GM19035 (cell line): ENCODE measurements at regions not wholly inside any gene's neighbourhood (a gene's known extent, or its start where the extent isn't known, plus 50 kb on each side); places are given as distances from the start of the nearest gene placed in this dataset.

Experiments
- ATAC-seq: cut with Tn5 transposase; IDR thresholded peaks from one replicate; pipeline ENCODE4 v1.9.1; 2021; ENCODE audit not compliant: unreplicated experiment

GRCh38 chr6:21508753-21509152 lies 84.8 kb upstream of the SOX4 start:
- ATAC-seq, result no peak

GRCh38 chr6:21511891-21512550 lies 81.5 kb upstream of the SOX4 start:
- ATAC-seq, result no peak

GRCh38 chr6:21514288-21514687 lies 79.3 kb upstream of the SOX4 start:
- no peak for ATAC-seq

GRCh38 chr6:21518317-21518716 lies 75.2 kb upstream of the SOX4 start:
- ATAC-seq, result no peak

- no peak for ATAC-seq
Observed at GRCh38 chr6:21519642-21520041, 73.9 kb upstream of the SOX4 start.

- no peak for ATAC-seq
Observed at GRCh38 chr6:21521276-21521675, 72.3 kb upstream of the SOX4 start.

GRCh38 chr6:21522143-21522747 lies 71.3 kb upstream of the SOX4 start:
- no peak for ATAC-seq

GRCh38 chr6:21522797-21523456 lies 70.6 kb upstream of the SOX4 start:
- no peak for ATAC-seq

- ATAC-seq, result no peak
Observed at GRCh38 chr6:21523652-21524051, 69.9 kb upstream of the SOX4 start.

GRCh38 chr6:21524201-21524600 lies 69.3 kb upstream of the SOX4 start:
- ATAC-seq, result no peak

- ATAC-seq, result no peak
Observed at GRCh38 chr6:21526974-21527373, 66.6 kb upstream of the SOX4 start.

GRCh38 chr6:21527731-21528130 lies 65.8 kb upstream of the SOX4 start:
- no peak for ATAC-seq

GRCh38 chr6:21529431-21529830 lies 64.1 kb upstream of the SOX4 start:
- ATAC-seq, result no peak

- no peak for ATAC-seq
Observed at GRCh38 chr6:21531393-21531792, 62.2 kb upstream of the SOX4 start.

- ATAC-seq, result no peak
Observed at GRCh38 chr6:21533678-21534077, 59.9 kb upstream of the SOX4 start.

GRCh38 chr6:21536280-21536766 lies 57.2 kb upstream of the SOX4 start:
- no peak for ATAC-seq

GRCh38 chr6:21537637-21538036 lies 55.9 kb upstream of the SOX4 start:
- no peak for ATAC-seq

GRCh38 chr6:21538186-21538798 lies 55.3 kb upstream of the SOX4 start:
- no peak for ATAC-seq

- no peak for ATAC-seq
Observed at GRCh38 chr6:21539621-21540100, 53.9 kb upstream of the SOX4 start.
